SH-SY5Y (cell line): ENCODE measurements at regions not wholly inside any gene's neighbourhood (a gene's known extent, or its start where the extent isn't known, plus 50 kb on each side); places are given as distances from the start of the nearest gene placed in this dataset.

Experiments used
- GATA2 ChIP-seq: IDR thresholded peaks from 2 replicates; pipeline ENCODE4 v1.6.1; 2011; ENCODE audit warnings: mild to moderate bottlenecking, low read depth, low read length
- GATA3 ChIP-seq: IDR thresholded peaks from 2 replicates; pipeline ENCODE4 v1.6.1; 2011; ENCODE audit warnings: low read depth, mild to moderate bottlenecking, low read length, moderate library complexity

DNA sequence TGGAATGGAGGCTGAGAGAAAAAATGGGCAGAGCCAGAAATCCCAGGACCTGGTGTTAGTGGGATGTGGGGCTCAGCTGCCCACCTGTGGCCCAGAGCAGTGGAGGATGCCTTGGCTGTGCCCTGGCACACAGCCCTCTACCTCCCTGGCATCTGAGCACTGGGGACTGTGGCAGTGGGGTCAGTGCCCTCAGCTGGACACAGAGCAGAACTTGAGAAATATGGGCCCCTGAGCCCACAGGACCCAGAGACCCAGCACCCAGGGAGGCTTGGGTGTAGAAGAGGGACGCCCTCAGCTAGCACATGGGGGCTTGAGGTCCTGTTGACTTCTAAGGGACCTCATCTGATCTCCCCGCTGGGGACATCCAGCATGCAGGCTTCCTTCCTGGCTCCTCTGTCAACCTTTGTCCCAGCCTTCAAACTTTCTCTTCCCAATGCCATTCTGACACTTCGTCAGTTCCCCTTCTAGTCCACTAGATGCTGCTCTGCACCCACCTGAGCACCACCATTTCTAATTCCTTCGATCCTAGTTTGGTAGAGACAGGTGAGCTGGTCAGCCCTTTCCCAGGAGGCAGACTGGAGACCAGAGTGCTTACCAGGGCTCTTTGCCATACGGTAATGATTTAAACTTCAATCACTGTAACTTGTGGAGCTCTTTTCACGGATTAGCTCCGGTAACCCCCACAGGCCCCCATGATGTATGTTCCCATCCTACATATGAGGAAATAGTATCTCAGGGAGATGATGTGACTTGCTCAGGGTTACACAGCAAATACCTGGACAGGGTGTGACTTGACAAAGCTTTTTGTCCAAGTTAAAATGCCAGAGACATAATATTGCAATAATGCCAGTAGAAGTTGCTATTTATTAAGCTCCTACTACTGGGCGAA lies 143.7 kb downstream of the ASCL4 start:
- TF ChIP-seq GATA2, result no peak
- no peak for TF ChIP-seq GATA3
